Suprapubic skin (tissue), 4 donors: ENCODE measurements at regions not wholly inside any gene's neighbourhood (a gene's known extent, or its start where the extent isn't known, plus 50 kb on each side); places are given as distances from the start of the nearest gene placed in this dataset.

Experiments used
- DNase-seq, 2 donors: peaks; one replicate each; pipeline ENCODE4 v3.0.0-alpha.2; 2019; ENCODE audit warnings: low spot score in 2 of 2
- H3K27ac ChIP-seq: fragments of 200-600 bp; sonication (generic); one replicate; pipeline ENCODE4 v1.5.1; 2019
- H3K27me3 ChIP-seq: fragments of 200-600 bp; sonication (generic); one replicate; pipeline ENCODE4 v1.5.1; 2019
- H3K36me3 ChIP-seq: fragments of 200-600 bp; sonication (generic); one replicate; pipeline ENCODE4 v1.5.1; 2019
- H3K4me1 ChIP-seq: fragments of 200-600 bp; sonication (generic); one replicate; pipeline ENCODE4 v1.5.1; 2019
- H3K4me3 ChIP-seq: fragments of 200-600 bp; sonication (generic); one replicate; pipeline ENCODE4 v1.5.1; 2019; ENCODE audit warnings: mild to moderate bottlenecking
- H3K9me3 ChIP-seq: fragments of 200-600 bp; sonication (generic); one replicate; pipeline ENCODE4 v1.5.1; 2019
- EP300 ChIP-seq: sonication (generic); formaldehyde crosslinking; IDR thresholded peaks from one replicate; pipeline ENCODE4 v1.6.1; 2017; ENCODE audit warnings: antibody characterized with exemption
- POLR2A ChIP-seq, 2 donors: fragments of 450-650 bp; IDR thresholded peaks; one replicate each; pipeline ENCODE4 v1.6.1; 2017; ENCODE audit warnings: antibody characterized with exemption in 2 of 2, mild to moderate bottlenecking in 2 of 2, moderate library complexity in 2 of 2
- POLR2AphosphoS5 ChIP-seq, 3 donors: sonication (generic); formaldehyde crosslinking; IDR thresholded peaks; one replicate each; pipeline ENCODE4 v1.6.1; 2017; ENCODE audit warnings: antibody characterized with exemption in 3 of 3
- WGBS: methylation state at CpG from one replicate; pipeline ENCODE4 v1.1.5; 2018; 5-methylcytosine and 5-hydroxymethylcytosine counted together
- TF ChIP-seq, protein P1 (sequence below), 2 donors: fragments of 200-600 bp in 1 of 2; fragments of 450-650 bp in 1 of 2; sonication (generic) in 1 of 2; IDR thresholded peaks; one replicate each; pipeline ENCODE4 v1.5.1; 2016 to 2019; ENCODE audit warnings: antibody characterized with exemption in 2 of 2, mild to moderate bottlenecking in 1 of 2, moderate library complexity in 1 of 2

DNA sequence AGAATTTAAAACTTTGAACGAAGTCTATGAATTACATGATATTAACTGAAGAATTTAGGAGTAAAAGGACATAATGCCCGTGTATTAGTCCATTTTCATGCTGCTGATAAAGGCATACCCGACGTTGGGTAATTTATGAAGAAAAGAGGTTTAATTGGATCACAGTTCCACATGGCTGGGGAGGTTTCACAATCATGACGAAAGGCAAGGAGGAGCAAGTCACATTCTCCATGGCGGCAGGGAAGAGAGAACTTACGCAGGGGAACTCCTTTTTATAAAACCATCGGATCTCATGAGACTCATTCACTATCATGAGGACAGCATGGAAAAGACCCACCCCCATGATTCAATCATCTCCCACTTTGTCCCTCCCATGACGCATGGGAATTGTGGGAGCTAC is 210.6 kb downstream of the CD83 start:
- Histone ChIP-seq H3K4me3 (no peak overlapping the region), H3K27me3 (no peaks in the 10 kb centered on the region), H3K27ac (no peak overlapping the region), H3K4me1 (no peaks in the 10 kb centered on the region), H3K36me3 (no peaks in the 10 kb centered on the region), H3K9me3 (no peaks in the 10 kb centered on the region)
- TF ChIP-seq EP300, result no peak
- TF ChIP-seq, protein P1, sequence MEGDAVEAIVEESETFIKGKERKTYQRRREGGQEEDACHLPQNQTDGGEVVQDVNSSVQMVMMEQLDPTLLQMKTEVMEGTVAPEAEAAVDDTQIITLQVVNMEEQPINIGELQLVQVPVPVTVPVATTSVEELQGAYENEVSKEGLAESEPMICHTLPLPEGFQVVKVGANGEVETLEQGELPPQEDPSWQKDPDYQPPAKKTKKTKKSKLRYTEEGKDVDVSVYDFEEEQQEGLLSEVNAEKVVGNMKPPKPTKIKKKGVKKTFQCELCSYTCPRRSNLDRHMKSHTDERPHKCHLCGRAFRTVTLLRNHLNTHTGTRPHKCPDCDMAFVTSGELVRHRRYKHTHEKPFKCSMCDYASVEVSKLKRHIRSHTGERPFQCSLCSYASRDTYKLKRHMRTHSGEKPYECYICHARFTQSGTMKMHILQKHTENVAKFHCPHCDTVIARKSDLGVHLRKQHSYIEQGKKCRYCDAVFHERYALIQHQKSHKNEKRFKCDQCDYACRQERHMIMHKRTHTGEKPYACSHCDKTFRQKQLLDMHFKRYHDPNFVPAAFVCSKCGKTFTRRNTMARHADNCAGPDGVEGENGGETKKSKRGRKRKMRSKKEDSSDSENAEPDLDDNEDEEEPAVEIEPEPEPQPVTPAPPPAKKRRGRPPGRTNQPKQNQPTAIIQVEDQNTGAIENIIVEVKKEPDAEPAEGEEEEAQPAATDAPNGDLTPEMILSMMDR (IDR thresholded peaks at IDR 0.05), result no peak
- TF ChIP-seq POLR2A (IDR thresholded peaks at IDR 0.05), result no peak
- TF ChIP-seq POLR2AphosphoS5 (IDR thresholded peaks at IDR 0.05), result no peak
- DNase-seq, result no peak
- 94% methylated on average over 9 of the region's 9 CpGs for WGBS

DNA sequence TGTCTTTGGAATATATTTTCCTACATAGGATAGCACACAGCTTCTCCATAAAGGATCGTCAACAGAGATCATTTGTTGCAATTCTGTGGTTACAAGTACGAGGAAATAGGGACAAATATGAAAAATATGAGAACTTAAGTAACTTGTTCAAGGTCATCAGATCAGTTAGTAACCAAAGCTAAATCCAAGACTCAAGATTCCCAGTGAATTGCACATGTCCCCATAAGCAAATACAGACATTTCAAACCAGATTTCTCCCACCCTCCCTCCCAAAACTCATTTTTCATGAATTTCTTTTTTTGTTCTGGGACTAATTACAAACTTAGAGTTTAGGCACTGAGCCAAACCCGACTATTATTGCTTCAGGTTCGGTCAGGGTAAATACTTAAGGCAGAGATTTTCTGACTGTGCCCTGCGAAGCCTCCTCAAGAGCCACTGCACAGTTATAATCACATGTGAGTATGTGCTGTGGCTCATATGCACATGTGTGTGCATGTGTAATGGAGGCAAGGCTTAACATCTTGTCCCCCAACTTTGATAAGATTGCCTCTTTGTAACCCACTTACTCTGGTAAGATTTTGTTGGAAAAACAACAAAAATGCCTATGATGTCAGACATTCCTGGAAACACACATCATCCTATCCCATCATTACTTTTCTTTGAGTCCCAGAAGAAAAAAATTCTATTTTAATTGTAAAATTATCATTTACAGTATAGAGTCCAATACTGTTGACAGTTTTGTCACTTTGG is 216.2 kb downstream of the CD83 start:
- DNase-seq, result no peak
- TF ChIP-seq POLR2AphosphoS5 (IDR thresholded peaks at IDR 0.05), result no peak
- no peak for TF ChIP-seq EP300
- no peak for TF ChIP-seq POLR2A (IDR thresholded peaks at IDR 0.05)
- TF ChIP-seq, protein P1 (IDR thresholded peaks at IDR 0.05), result no peak
- no peak overlapping the region for H3K27ac ChIP-seq
- 55% methylated on average over 5 of the region's 5 CpGs for WGBS
- no peaks in the 10 kb centered on the region for H3K36me3 ChIP-seq
- no peaks in the 10 kb centered on the region for H3K27me3 ChIP-seq
- H3K9me3 ChIP-seq, result no peaks in the 10 kb centered on the region
- H3K4me3 ChIP-seq, result no peak overlapping the region
- H3K4me1 ChIP-seq, result no peaks in the 10 kb centered on the region

GRCh38 chr6:14335071-14335470 is 217.5 kb downstream of the CD83 start:
- Histone ChIP-seq H3K27ac (no peak overlapping the region), H3K4me3 (no peak overlapping the region), H3K27me3 (no peaks in the 10 kb centered on the region), H3K4me1 (no peaks in the 10 kb centered on the region), H3K9me3 (no peaks in the 10 kb centered on the region), H3K36me3 (no peaks in the 10 kb centered on the region)
- no peak for DNase-seq
- WGBS, result 77% methylated on average over 2 of the region's 2 CpGs
- TF ChIP-seq, protein P1 (IDR thresholded peaks at IDR 0.05), result no peak
- TF ChIP-seq POLR2A (IDR thresholded peaks at IDR 0.05) (no peak), EP300 (no peak)

DNA sequence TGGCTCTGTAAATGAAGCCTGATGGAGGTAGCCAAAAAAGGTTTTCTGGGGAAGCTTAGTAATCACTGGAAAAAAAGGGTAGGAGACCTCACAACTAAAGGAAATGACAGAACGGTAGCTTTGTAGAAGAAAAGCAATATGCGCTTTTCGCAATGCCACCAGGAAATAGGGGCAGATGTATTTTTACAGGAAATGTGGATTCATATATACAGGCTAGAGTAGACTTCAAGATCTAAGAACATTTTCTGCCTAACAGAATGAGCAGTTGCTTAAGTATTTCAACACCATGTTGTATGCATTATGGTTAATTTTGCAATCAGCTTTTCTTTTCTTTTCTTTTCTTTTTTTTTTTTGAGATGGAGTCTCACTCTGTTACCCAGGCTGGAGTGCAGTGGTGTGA is 219.6 kb downstream of the CD83 start:
- TF ChIP-seq POLR2AphosphoS5 (IDR thresholded peaks at IDR 0.05) (no peak), EP300 (no peak), POLR2A (IDR thresholded peaks at IDR 0.05) (no peak)
- TF ChIP-seq, protein P1 (IDR thresholded peaks at IDR 0.05), result no peak
- H3K27ac ChIP-seq, result no peak overlapping the region
- H3K9me3 ChIP-seq, result no peaks in the 10 kb centered on the region
- 76% methylated on average over 3 of the region's 3 CpGs for WGBS
- H3K4me3 ChIP-seq, result no peak overlapping the region
- H3K36me3 ChIP-seq, result no peaks in the 10 kb centered on the region
- no peaks in the 10 kb centered on the region for H3K27me3 ChIP-seq
- DNase-seq, result no peak
- H3K4me1 ChIP-seq, result no peaks in the 10 kb centered on the region

- H3K9me3 ChIP-seq, result no peaks in the 10 kb centered on the region
- H3K27me3 ChIP-seq, result no peaks in the 10 kb centered on the region
- H3K4me1 ChIP-seq, result no peaks in the 10 kb centered on the region
- DNase-seq, result no peak
- TF ChIP-seq, protein P1 (IDR thresholded peaks at IDR 0.05), result no peak
- TF ChIP-seq POLR2AphosphoS5 (IDR thresholded peaks at IDR 0.05) (no peak), POLR2A (IDR thresholded peaks at IDR 0.05) (no peak), EP300 (no peak)
- no peak overlapping the region for H3K4me3 ChIP-seq
- WGBS, result 83% methylated on average over 1 of the region's 1 CpG
- no peak overlapping the region for H3K27ac ChIP-seq
- no peaks in the 10 kb centered on the region for H3K36me3 ChIP-seq
Observed at GRCh38 chr6:14339172-14339571, 221.6 kb downstream of the CD83 start.
